Lower leg skin (tissue), 3 donors: ENCODE measurements at regions not wholly inside any gene's neighbourhood (a gene's known extent, or its start where the extent isn't known, plus 50 kb on each side); places are given as distances from the start of the nearest gene placed in this dataset.

ENCODE experiments used
- POLR2A ChIP-seq, 2 donors: fragments of 450-650 bp; IDR thresholded peaks; one replicate each; pipeline ENCODE4 v1.6.1; 2016 to 2017; ENCODE audit warnings: antibody characterized with exemption in 2 of 2, mild to moderate bottlenecking in 1 of 2, moderate library complexity in 1 of 2
- TF ChIP-seq, protein P1 (sequence below), 3 donors: fragments of 450-650 bp; IDR thresholded peaks; one replicate each; pipeline ENCODE4 v1.5.1; 2016; ENCODE audit warnings: antibody characterized with exemption in 3 of 3, mild to moderate bottlenecking in 3 of 3, moderate library complexity in 2 of 3

DNA sequence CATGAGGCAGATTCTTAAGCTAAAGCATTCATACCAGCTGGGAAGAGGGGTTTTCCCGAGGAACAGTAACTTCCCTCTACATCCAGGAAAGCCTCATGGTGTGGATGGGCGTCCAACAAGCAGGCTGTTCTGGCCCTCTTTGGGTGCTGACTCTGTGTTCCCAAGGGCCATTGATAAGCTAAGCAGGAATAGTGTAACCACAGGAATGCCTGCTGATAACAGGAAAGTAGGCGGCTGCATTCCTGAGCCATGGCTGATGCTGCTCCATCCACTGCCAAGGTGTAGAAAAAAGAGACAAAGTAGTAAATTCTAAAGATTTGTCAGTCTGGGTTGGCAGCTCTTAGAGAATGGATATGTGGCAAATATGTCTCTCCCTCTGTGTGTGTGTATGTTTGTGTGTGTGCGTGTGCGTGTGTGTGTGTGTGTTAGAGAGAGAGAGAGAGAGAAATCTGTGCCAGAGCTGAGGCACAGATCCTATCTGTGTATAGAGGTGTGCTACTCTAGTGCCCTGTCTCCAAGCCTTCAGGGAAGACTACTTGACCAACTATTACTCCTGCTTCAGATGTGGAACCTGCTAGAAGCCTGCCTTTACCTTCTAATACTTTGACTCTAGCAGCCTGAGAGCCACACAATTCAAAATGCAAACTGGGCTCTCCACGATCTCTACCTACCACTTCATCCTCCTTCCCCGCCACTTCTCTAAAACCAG is 353.1 kb upstream of the NR3C2 start:
- TF ChIP-seq, protein P1, sequence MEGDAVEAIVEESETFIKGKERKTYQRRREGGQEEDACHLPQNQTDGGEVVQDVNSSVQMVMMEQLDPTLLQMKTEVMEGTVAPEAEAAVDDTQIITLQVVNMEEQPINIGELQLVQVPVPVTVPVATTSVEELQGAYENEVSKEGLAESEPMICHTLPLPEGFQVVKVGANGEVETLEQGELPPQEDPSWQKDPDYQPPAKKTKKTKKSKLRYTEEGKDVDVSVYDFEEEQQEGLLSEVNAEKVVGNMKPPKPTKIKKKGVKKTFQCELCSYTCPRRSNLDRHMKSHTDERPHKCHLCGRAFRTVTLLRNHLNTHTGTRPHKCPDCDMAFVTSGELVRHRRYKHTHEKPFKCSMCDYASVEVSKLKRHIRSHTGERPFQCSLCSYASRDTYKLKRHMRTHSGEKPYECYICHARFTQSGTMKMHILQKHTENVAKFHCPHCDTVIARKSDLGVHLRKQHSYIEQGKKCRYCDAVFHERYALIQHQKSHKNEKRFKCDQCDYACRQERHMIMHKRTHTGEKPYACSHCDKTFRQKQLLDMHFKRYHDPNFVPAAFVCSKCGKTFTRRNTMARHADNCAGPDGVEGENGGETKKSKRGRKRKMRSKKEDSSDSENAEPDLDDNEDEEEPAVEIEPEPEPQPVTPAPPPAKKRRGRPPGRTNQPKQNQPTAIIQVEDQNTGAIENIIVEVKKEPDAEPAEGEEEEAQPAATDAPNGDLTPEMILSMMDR (IDR thresholded peaks at IDR 0.05), result no peak
- no peak for TF ChIP-seq POLR2A (IDR thresholded peaks at IDR 0.05)
